H1 (cell line): ENCODE measurements at regions not wholly inside any gene's neighbourhood (a gene's known extent, or its start where the extent isn't known, plus 50 kb on each side); places are given as distances from the start of the nearest gene placed in this dataset.

ENCODE experiments used
- CTCF ChIA-PET: fragments of 300-600 bp; sonication (Branson Sonifier 250); formaldehyde crosslinking; loops from one replicate; lab custom pipeline; 2021; ENCODE audit not compliant: partially characterized antibody; lab: Charles Lee
- POLR2A ChIA-PET: fragments of 300-600 bp; sonication (Branson Sonifier 250); formaldehyde crosslinking; loops from one replicate; lab custom pipeline; 2021; ENCODE audit warnings: inconsistent platforms; ENCODE audit not compliant: partially characterized antibody; lab: Charles Lee
- DNase-seq, 2 experiments: peaks; one replicate each; pipeline versions ENCODE4 v3.0.0 to v3.0.0-alpha.2; 2010 to 2022; ENCODE audit warnings: low spot score in 2 of 2, low read depth in 1 of 2, mixed read lengths in 1 of 2
- FAIRE-seq: peaks from 2 replicates; lab custom pipeline; 2011; peaks lifted over from hg19 to GRCh38; lab: Jason Lieb, UNC
- H2AFZ ChIP-seq: 2 replicates; pipeline ENCODE4 v1.8.1; 2012; ENCODE audit warnings: low read length, inconsistent platforms
- H2AK5ac ChIP-seq: 2 replicates; pipeline ENCODE4 v1.6.1; 2013; ENCODE audit warnings: low read depth, low read length
- H2BK120ac ChIP-seq: replicated peaks from 2 replicates; pipeline ENCODE3; 2013; ENCODE audit warnings: low read depth, low read length, inconsistent platforms
- H2BK12ac ChIP-seq: 2 replicates; pipeline ENCODE4 v1.6.1; 2013; ENCODE audit warnings: low read depth, low read length
- H2BK15ac ChIP-seq: 2 replicates; pipeline ENCODE4 v1.6.1; 2013; ENCODE audit warnings: low read length
- H2BK20ac ChIP-seq: 2 replicates; pipeline ENCODE4 v1.6.1; 2013; ENCODE audit warnings: low read length
- H2BK5ac ChIP-seq: 2 replicates; pipeline ENCODE4 v1.6.1; 2013; ENCODE audit warnings: low read depth, low read length
- H3K14ac ChIP-seq: 2 replicates; pipeline ENCODE4 v1.6.1; 2013; ENCODE audit warnings: inconsistent platforms; ENCODE audit not compliant: insufficient read length
- H3K18ac ChIP-seq: 2 replicates; pipeline ENCODE4 v1.6.1; 2013; ENCODE audit warnings: low read length; ENCODE audit errors: extremely low read depth
- H3K23ac ChIP-seq: 2 replicates; pipeline ENCODE4 v1.6.1; 2013; ENCODE audit warnings: inconsistent platforms; ENCODE audit not compliant: insufficient read length
- H3K23me2 ChIP-seq: 2 replicates; pipeline ENCODE4 v1.6.1; 2013; ENCODE audit warnings: low read depth, low read length
- H3K27ac ChIP-seq: 2 replicates; pipeline ENCODE4 v1.6.1; 2011; ENCODE audit warnings: low read depth, low read length, inconsistent platforms
- H3K27me3 ChIP-seq, 4 experiments: replicated peaks in 1 of 4; 1 replicate in 1 of 4; 2 replicates in 3 of 4; pipeline versions ENCODE4 v1.6.1 to v1.8.1; 2011 to 2013; ENCODE audit warnings: low read length in 3 of 4, mild to moderate bottlenecking in 3 of 4, inconsistent platforms in 2 of 4, mixed read lengths in 2 of 4, moderate library complexity in 1 of 4; ENCODE audit not compliant: control insufficient read depth in 3 of 4, insufficient read depth in 3 of 4; ENCODE audit errors: extremely low read depth in 1 of 4
- H3K36me3 ChIP-seq, 4 experiments: 2 replicates each; pipeline versions ENCODE4 v1.6.1 to v1.8.1; 2011 to 2013; ENCODE audit warnings: mild to moderate bottlenecking in 4 of 4, low read length in 3 of 4, moderate library complexity in 2 of 4, control low read depth in 1 of 4, inconsistent platforms in 1 of 4; ENCODE audit not compliant: insufficient read depth in 4 of 4, control insufficient read depth in 2 of 4
- H3K4ac ChIP-seq: replicated peaks from 2 replicates; pipeline ENCODE3; 2013; ENCODE audit warnings: low read length, low read depth, mixed read lengths, inconsistent platforms; ENCODE audit not compliant: insufficient read length
- H3K4me1 ChIP-seq, 4 experiments: replicated peaks in 1 of 4; 1 replicate in 1 of 4; 2 replicates in 3 of 4; pipeline versions ENCODE4 v1.6.1 to v1.8.1; 2011 to 2013; ENCODE audit warnings: low read length in 3 of 4, inconsistent platforms in 2 of 4, mixed read lengths in 1 of 4; ENCODE audit not compliant: insufficient read depth in 4 of 4, control insufficient read depth in 3 of 4
- H3K4me2 ChIP-seq, 2 experiments: 2 replicates each; pipeline versions ENCODE4 v1.6.1 to v1.8.1; 2011 to 2013; ENCODE audit warnings: low read depth in 2 of 2, low read length in 2 of 2, control low read depth in 1 of 2, inconsistent platforms in 1 of 2, mild to moderate bottlenecking in 1 of 2; ENCODE audit not compliant: insufficient read depth in 1 of 2
- H3K4me3 ChIP-seq, 4 experiments: fragments of 200-600, 300-600 bp in 1 of 4; sonication (generic), shearing (Covaris generic), sonication (Bioruptor Twin) in 1 of 4; 2 replicates each; pipeline versions ENCODE4 v1.5.1 to v1.8.1; 2011 to 2016; ENCODE audit warnings: low read length in 4 of 4, low read depth in 3 of 4, control low read depth in 2 of 4, inconsistent platforms in 2 of 4, mild to moderate bottlenecking in 2 of 4, mixed read lengths in 1 of 4, moderate library complexity in 1 of 4; ENCODE audit not compliant: insufficient read depth in 2 of 4; ENCODE audit errors: extremely low read depth in 1 of 4
- H3K56ac ChIP-seq: replicated peaks from 2 replicates; pipeline ENCODE3; 2013; ENCODE audit warnings: low read depth, mild to moderate bottlenecking, mixed read lengths, low read length, inconsistent platforms; ENCODE audit not compliant: insufficient read length
- H3K79me1 ChIP-seq: 2 replicates; pipeline ENCODE4 v1.6.1; 2013; ENCODE audit warnings: low read depth, low read length, control low read depth
- H3K79me2 ChIP-seq, 2 experiments: 2 replicates each; pipeline versions ENCODE4 v1.6.1 to v1.8.1; 2012 to 2013; ENCODE audit warnings: low read length in 2 of 2, mild to moderate bottlenecking in 2 of 2, inconsistent platforms in 1 of 2; ENCODE audit not compliant: insufficient read depth in 2 of 2, control insufficient read depth in 1 of 2
- H3K9ac ChIP-seq, 4 experiments: replicated peaks in 1 of 4; 1 replicate in 1 of 4; 2 replicates in 3 of 4; pipeline versions ENCODE4 v1.6.1 to v1.8.1; 2011 to 2013; ENCODE audit warnings: low read depth in 3 of 4, low read length in 3 of 4, control low read depth in 2 of 4, mild to moderate bottlenecking in 2 of 4, moderate library complexity in 2 of 4, inconsistent platforms in 1 of 4; ENCODE audit errors: extremely low read depth in 1 of 4
- H3K9me3 ChIP-seq, 2 experiments: 2 replicates each; pipeline versions ENCODE4 v1.6.1 to v1.8.1; 2012 to 2013; ENCODE audit warnings: mild to moderate bottlenecking in 2 of 2, moderate library complexity in 2 of 2, control low read depth in 1 of 2, inconsistent platforms in 1 of 2, low read depth in 1 of 2, low read length in 1 of 2, mixed read lengths in 1 of 2; ENCODE audit not compliant: insufficient read depth in 2 of 2
- H4K20me1 ChIP-seq, 2 experiments: replicated peaks in 1 of 2; 2 replicates each; pipeline versions ENCODE3 to v1.8.1; 2011 to 2013; ENCODE audit warnings: inconsistent platforms in 2 of 2, low read length in 2 of 2, mild to moderate bottlenecking in 1 of 2; ENCODE audit not compliant: insufficient read depth in 2 of 2, control insufficient read depth in 1 of 2
- H4K5ac ChIP-seq: 2 replicates; pipeline ENCODE4 v1.6.1; 2013; ENCODE audit warnings: low read length, low read depth, mixed read lengths, inconsistent platforms; ENCODE audit not compliant: insufficient read length
- H4K8ac ChIP-seq: 2 replicates; pipeline ENCODE4 v1.8.0; 2013; ENCODE audit warnings: mild to moderate bottlenecking, moderate library complexity, low read length, inconsistent platforms; ENCODE audit not compliant: insufficient read depth; ENCODE audit errors: extremely low read depth
- H4K91ac ChIP-seq: replicated peaks from 2 replicates; pipeline ENCODE3; 2013; ENCODE audit warnings: low read length, mixed read lengths, inconsistent platforms; ENCODE audit not compliant: insufficient read length
- CBX5 ChIP-seq: fragments of 300-800, 300-1000 bp; sonication (generic); IDR thresholded peaks from 2 replicates; pipeline ENCODE4 v1.7.1; 2016; ENCODE audit warnings: antibody characterized with exemption, low read length, low read depth
- CEBPB ChIP-seq: IDR thresholded peaks from 2 replicates; pipeline ENCODE4 v1.6.1; 2012; ENCODE audit warnings: low read depth, low read length
- EGR1 ChIP-seq: IDR thresholded peaks from 2 replicates; pipeline ENCODE4 v1.6.1; 2011; ENCODE audit warnings: low read depth, low read length, borderline replicate concordance
- EP300 ChIP-seq, 2 experiments: IDR thresholded peaks; 1 replicate in 1 of 2; 2 replicates in 1 of 2; pipeline ENCODE4 v1.6.1; 2011 to 2012; ENCODE audit warnings: low read depth in 2 of 2, low read length in 2 of 2, mild to moderate bottlenecking in 2 of 2, borderline replicate concordance in 1 of 2, inconsistent platforms in 1 of 2, moderate library complexity in 1 of 2
- EZH2 ChIP-seq: fragments of 200-600 bp; sonication (generic); IDR thresholded peaks from 2 replicates; pipeline ENCODE4 v1.7.1; 2012; ENCODE audit warnings: low read depth, mild to moderate bottlenecking, moderate library complexity, low read length, inconsistent platforms; ENCODE audit not compliant: severe bottlenecking
- KDM1A ChIP-seq: fragments of 200-600, 300-600 bp; sonication (generic); IDR thresholded peaks from 2 replicates; pipeline ENCODE4 v1.7.1; 2016; ENCODE audit warnings: mild to moderate bottlenecking, low read length, borderline replicate concordance
- KDM5A ChIP-seq: fragments of 200-600 bp; IDR thresholded peaks from 2 replicates; pipeline ENCODE4 v1.7.1; 2012; ENCODE audit warnings: mild to moderate bottlenecking, low read length, inconsistent platforms, mixed read lengths
- NRF1 ChIP-seq: IDR thresholded peaks from 2 replicates; pipeline ENCODE4 v1.6.1; 2011; ENCODE audit warnings: mild to moderate bottlenecking, low read depth, low read length, improper control_type of control experiment
- RBBP5 ChIP-seq: IDR thresholded peaks from 2 replicates; pipeline ENCODE4 v1.7.1; 2012; ENCODE audit warnings: low read depth, mild to moderate bottlenecking, inconsistent platforms, low read length, moderate library complexity, borderline replicate concordance
- SIN3A ChIP-seq, 2 experiments: IDR thresholded peaks in 1 of 2; conservative IDR thresholded peaks in 1 of 2; 2 replicates each; pipeline ENCODE4 v1.6.1; 2011 to 2012; ENCODE audit warnings: low read length in 2 of 2, improper control_type of control experiment in 1 of 2, low read depth in 1 of 2, mild to moderate bottlenecking in 1 of 2
- SP2 ChIP-seq: IDR thresholded peaks from 2 replicates; pipeline ENCODE4 v1.6.1; 2012; ENCODE audit warnings: mild to moderate bottlenecking, low read length, inconsistent platforms
- SUZ12 ChIP-seq: fragments of 200-600 bp; sonication (generic); IDR thresholded peaks from 2 replicates; pipeline ENCODE4 v1.6.1; 2012; ENCODE audit warnings: mild to moderate bottlenecking, inconsistent platforms, low read length, moderate library complexity, mixed read lengths
- TEAD4 ChIP-seq: IDR thresholded peaks from 2 replicates; pipeline ENCODE4 v1.6.1; 2012; ENCODE audit warnings: low read depth, low read length, inconsistent platforms, mixed read lengths
- WGBS, 2 experiments: shearing (Covaris generic) in 1 of 2; methylation state at CpG; one replicate each; pipeline versions ENCODE4 v1.1.6 to v1.1.7; 2013 to 2015; ENCODE audit warnings: low lambda C conversion rate in 2 of 2, mixed read lengths in 2 of 2, inconsistent platforms in 1 of 2, low coverage in 1 of 2, missing lambda C conversion rate in 1 of 2; ENCODE audit not compliant: insufficient replicate concordance in 2 of 2, insufficient coverage in 1 of 2, insufficient read length in 1 of 2; ENCODE audit errors: extremely low coverage in 1 of 2, missing lambda C conversion rate in 1 of 2; 5-methylcytosine and 5-hydroxymethylcytosine counted together
- TF ChIP-seq, protein P1 (sequence below): IDR thresholded peaks from 2 replicates; pipeline ENCODE4 v1.6.1; 2012; ENCODE audit warnings: inconsistent platforms

- Histone ChIP-seq H2BK20ac (no peak overlapping the region), H3K18ac (no peak overlapping the region), H3K4me3 (no peak overlapping the region), H3K4ac (no peak overlapping the region), H4K20me1 (no peaks in the 10 kb centered on the region), H3K79me2 (no peaks in the 10 kb centered on the region), H3K4me1 (no peaks in the 10 kb centered on the region), H2BK120ac (no peak overlapping the region), H2AK5ac (no peak overlapping the region), H3K23me2 (no peaks in the 10 kb centered on the region), H3K4me2 (no peak overlapping the region), H2BK12ac (no peak overlapping the region), H2BK5ac (no peak overlapping the region), H4K8ac (no peak overlapping the region), H3K36me3 (no peaks in the 10 kb centered on the region), H4K91ac (no peak overlapping the region), H2AFZ (no peak overlapping the region), H3K23ac (no peak overlapping the region), H3K9ac (no peak overlapping the region), H3K79me1 (no peaks in the 10 kb centered on the region), H4K5ac (no peak overlapping the region), H3K27ac (no peak overlapping the region), H3K56ac (no peak overlapping the region), H3K27me3 (no peaks in the 10 kb centered on the region), H2BK15ac (no peak overlapping the region), H3K14ac (no peak overlapping the region), H3K9me3 (no peaks in the 10 kb centered on the region)
- TF ChIP-seq NRF1, result no peak
- TF ChIP-seq CBX5, result no peak
- TF ChIP-seq EGR1, result no peak
- TF ChIP-seq RBBP5, result no peak
- no peak for TF ChIP-seq EZH2
- no peak for TF ChIP-seq EP300 (IDR thresholded peaks at IDR 0.05; ENCODE audit: borderline replicate concordance in 1 of 2, low read depth in 2 of 2, low read length in 2 of 2)
- TF ChIP-seq KDM1A, result no peak
- TF ChIP-seq, protein P1, sequence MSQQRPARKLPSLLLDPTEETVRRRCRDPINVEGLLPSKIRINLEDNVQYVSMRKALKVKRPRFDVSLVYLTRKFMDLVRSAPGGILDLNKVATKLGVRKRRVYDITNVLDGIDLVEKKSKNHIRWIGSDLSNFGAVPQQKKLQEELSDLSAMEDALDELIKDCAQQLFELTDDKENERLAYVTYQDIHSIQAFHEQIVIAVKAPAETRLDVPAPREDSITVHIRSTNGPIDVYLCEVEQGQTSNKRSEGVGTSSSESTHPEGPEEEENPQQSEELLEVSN, result no peak
- TF ChIP-seq TEAD4, result no peak
- TF ChIP-seq SUZ12, result no peak
- TF ChIP-seq SP2, result no peak
- TF ChIP-seq SIN3A (conservative IDR thresholded peaks at IDR 0.05 in 1 of 2, IDR thresholded peaks at IDR 0.05 in 1 of 2; ENCODE audit: low read depth in 1 of 2, low read length in 2 of 2), result no peak
- no peak for TF ChIP-seq KDM5A
- TF ChIP-seq CEBPB, result no peak
- no peak for FAIRE-seq
- 87% methylated on average over 2 of the region's 2 CpGs; no CpG with 5 or more reads in 1 of the 2 experiments for WGBS, 2 experiments
- no peak for DNase-seq
- CTCF ChIA-PET, result no interaction called here
- POLR2A ChIA-PET, result no interaction called here
Measured at GRCh38 chr4:178423366-178423765, 981.1 kb upstream of the AGA start.
